ENCODE measurements at regions not wholly inside any gene's neighbourhood (a gene's known extent, or its start where the extent isn't known, plus 50 kb on each side); places are given as distances from the start of the nearest gene placed in this dataset.

DNA sequence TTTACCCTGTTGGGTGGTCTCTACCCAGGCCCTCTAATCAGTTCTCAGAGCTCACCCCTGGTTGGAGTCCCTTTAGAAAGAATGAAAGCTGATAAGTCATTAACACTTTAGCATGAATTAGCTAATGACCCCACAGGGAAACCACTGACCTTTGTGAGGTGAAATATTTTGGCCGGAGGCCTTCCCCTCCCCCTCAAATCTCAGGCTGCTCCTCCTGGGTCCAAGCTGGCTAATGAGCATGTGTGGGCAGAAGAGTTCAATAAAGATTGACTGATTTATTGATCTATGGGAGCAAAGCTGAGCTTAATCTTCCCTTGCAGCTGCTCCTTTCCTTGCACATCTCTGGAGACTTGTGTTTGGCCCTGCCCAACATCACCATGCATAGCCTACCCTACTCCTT, 78.8 kb upstream of the CCDC85A start:
- TF ChIP-seq, protein P1, sequence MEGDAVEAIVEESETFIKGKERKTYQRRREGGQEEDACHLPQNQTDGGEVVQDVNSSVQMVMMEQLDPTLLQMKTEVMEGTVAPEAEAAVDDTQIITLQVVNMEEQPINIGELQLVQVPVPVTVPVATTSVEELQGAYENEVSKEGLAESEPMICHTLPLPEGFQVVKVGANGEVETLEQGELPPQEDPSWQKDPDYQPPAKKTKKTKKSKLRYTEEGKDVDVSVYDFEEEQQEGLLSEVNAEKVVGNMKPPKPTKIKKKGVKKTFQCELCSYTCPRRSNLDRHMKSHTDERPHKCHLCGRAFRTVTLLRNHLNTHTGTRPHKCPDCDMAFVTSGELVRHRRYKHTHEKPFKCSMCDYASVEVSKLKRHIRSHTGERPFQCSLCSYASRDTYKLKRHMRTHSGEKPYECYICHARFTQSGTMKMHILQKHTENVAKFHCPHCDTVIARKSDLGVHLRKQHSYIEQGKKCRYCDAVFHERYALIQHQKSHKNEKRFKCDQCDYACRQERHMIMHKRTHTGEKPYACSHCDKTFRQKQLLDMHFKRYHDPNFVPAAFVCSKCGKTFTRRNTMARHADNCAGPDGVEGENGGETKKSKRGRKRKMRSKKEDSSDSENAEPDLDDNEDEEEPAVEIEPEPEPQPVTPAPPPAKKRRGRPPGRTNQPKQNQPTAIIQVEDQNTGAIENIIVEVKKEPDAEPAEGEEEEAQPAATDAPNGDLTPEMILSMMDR (IDR thresholded peaks at IDR 0.05): no peak
- TF ChIP-seq EZH2 (IDR thresholded peaks at IDR 0.05): no peak
- TF ChIP-seq EZH2phosphoT487 (IDR thresholded peaks at IDR 0.05): no peak
